ENCODE measurements at regions not wholly inside any gene's neighbourhood (a gene's known extent, or its start where the extent isn't known, plus 50 kb on each side); places are given as distances from the start of the nearest gene placed in this dataset.

DNA sequence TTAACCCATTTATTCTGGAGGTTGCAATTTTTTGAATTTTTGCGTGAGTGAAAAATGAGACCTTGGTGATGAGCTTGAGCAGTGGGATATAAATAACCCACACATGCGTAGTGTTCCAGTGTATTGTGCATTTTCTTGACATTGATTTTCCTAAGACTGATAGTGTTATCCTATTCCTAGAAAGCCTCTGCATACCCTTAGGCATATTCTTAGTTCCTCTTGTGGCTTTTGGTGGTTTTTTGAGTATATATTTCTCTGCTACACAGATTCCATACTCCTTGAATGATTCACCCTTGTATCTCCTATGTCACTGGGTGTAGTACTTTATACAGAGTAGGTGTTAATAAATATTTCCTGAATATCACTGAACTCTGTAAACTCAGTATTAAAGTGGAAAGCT is 363.4 kb upstream of the PDE3A start:
- BruUV-seq (replicated peaks): no TSS peak

More for the DNA sequence above, 363.4 kb upstream of the PDE3A start:
- H3K36me3 ChIP-seq (ENCODE audit: control insufficient read depth in 1 of 2, insufficient read depth in 2 of 2, low read length in 2 of 2): no peaks in the 10 kb centered on the region
- no peaks in the 10 kb centered on the region for H3K79me2 ChIP-seq (ENCODE audit: insufficient read depth, low read length)
- RAD21 ChIA-PET (ENCODE audit: low non-redundant PET in 1 of 2, low total read pairs in 2 of 2, uncharacterized antibody in 2 of 2, unreplicated experiment in 2 of 2): no interaction called here
- no peak overlapping the region for H3K4me2 ChIP-seq (ENCODE audit: low read length)
- H3K9me2 ChIP-seq (ENCODE audit: insufficient read depth): no peaks in the 10 kb centered on the region
- ATAC-seq (no peak), DNase-seq (ENCODE audit: low read depth, low spot score) (no peak)
- no peak overlapping the region for H3K9ac ChIP-seq (ENCODE audit: low read length)
- H3K27me3 ChIP-seq (ENCODE audit: insufficient read depth, low read length): no peaks in the 10 kb centered on the region
- POLR2A ChIA-PET: no interaction called here
- no peaks in the 10 kb centered on the region for H3K4me1 ChIP-seq (ENCODE audit: control insufficient read depth in 1 of 2, insufficient read depth in 2 of 2, low read length in 2 of 2)
- no peak overlapping the region for H3K4me3 ChIP-seq (replicated peaks in 1 of 2; ENCODE audit: low read depth in 1 of 2, low read length in 2 of 2)
- intact Hi-C loops (cut with micrococcal nuclease): no loop called here
- H2AFZ ChIP-seq (ENCODE audit: low read depth, low read length, poor library complexity, severe bottlenecking): no peak overlapping the region
- CTCF ChIA-PET: no interaction called here
- no peaks in the 10 kb centered on the region for H4K20me1 ChIP-seq (ENCODE audit: insufficient read depth)
- TF ChIP-seq, protein P1, sequence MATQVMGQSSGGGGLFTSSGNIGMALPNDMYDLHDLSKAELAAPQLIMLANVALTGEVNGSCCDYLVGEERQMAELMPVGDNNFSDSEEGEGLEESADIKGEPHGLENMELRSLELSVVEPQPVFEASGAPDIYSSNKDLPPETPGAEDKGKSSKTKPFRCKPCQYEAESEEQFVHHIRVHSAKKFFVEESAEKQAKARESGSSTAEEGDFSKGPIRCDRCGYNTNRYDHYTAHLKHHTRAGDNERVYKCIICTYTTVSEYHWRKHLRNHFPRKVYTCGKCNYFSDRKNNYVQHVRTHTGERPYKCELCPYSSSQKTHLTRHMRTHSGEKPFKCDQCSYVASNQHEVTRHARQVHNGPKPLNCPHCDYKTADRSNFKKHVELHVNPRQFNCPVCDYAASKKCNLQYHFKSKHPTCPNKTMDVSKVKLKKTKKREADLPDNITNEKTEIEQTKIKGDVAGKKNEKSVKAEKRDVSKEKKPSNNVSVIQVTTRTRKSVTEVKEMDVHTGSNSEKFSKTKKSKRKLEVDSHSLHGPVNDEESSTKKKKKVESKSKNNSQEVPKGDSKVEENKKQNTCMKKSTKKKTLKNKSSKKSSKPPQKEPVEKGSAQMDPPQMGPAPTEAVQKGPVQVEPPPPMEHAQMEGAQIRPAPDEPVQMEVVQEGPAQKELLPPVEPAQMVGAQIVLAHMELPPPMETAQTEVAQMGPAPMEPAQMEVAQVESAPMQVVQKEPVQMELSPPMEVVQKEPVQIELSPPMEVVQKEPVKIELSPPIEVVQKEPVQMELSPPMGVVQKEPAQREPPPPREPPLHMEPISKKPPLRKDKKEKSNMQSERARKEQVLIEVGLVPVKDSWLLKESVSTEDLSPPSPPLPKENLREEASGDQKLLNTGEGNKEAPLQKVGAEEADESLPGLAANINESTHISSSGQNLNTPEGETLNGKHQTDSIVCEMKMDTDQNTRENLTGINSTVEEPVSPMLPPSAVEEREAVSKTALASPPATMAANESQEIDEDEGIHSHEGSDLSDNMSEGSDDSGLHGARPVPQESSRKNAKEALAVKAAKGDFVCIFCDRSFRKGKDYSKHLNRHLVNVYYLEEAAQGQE (IDR thresholded peaks at IDR 0.05; ENCODE audit: low read depth): no peak
- TF ChIP-seq ZNF274 (IDR thresholded peaks at IDR 0.05; ENCODE audit: low read depth, low read length): no peak
- TF ChIP-seq, protein P2, sequence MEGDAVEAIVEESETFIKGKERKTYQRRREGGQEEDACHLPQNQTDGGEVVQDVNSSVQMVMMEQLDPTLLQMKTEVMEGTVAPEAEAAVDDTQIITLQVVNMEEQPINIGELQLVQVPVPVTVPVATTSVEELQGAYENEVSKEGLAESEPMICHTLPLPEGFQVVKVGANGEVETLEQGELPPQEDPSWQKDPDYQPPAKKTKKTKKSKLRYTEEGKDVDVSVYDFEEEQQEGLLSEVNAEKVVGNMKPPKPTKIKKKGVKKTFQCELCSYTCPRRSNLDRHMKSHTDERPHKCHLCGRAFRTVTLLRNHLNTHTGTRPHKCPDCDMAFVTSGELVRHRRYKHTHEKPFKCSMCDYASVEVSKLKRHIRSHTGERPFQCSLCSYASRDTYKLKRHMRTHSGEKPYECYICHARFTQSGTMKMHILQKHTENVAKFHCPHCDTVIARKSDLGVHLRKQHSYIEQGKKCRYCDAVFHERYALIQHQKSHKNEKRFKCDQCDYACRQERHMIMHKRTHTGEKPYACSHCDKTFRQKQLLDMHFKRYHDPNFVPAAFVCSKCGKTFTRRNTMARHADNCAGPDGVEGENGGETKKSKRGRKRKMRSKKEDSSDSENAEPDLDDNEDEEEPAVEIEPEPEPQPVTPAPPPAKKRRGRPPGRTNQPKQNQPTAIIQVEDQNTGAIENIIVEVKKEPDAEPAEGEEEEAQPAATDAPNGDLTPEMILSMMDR (IDR thresholded peaks at IDR 0.05 in 2 of 3, conservative IDR thresholded peaks at IDR 0.05 in 1 of 3; ENCODE audit: borderline replicate concordance in 1 of 3, insufficient read depth in 1 of 3, low read depth in 2 of 3, low read length in 2 of 3): no peak
- TF ChIP-seq FOSL1 (IDR thresholded peaks at IDR 0.05; ENCODE audit: low read depth): no peak
- TF ChIP-seq CBX3 (IDR thresholded peaks at IDR 0.05; ENCODE audit: low read depth): no peak
- no peak overlapping the region for H3K27ac ChIP-seq (ENCODE audit: low read depth, low read length)
- no peaks in the 10 kb centered on the region for H3K9me3 ChIP-seq (ENCODE audit: control insufficient read depth in 1 of 2, insufficient read depth in 1 of 2, low read depth in 1 of 2, low read length in 2 of 2)
